HepG2 (cell line): ENCODE measurements at regions not wholly inside any gene's neighbourhood (a gene's known extent, or its start where the extent isn't known, plus 50 kb on each side); places are given as distances from the start of the nearest gene placed in this dataset.

Experiments used
- ARNTL ChIP-seq: sonication (generic); formaldehyde crosslinking; IDR thresholded peaks from 2 replicates; pipeline ENCODE4 v1.4.0; 2020; ENCODE audit warnings: mild to moderate bottlenecking, missing genetic modification reagents
- ASH2L ChIP-seq: fragments of 300-600, 200-600 bp; sonication (generic); IDR thresholded peaks from 2 replicates; pipeline ENCODE4 v1.7.0; 2017; ENCODE audit warnings: low read depth, mild to moderate bottlenecking, moderate library complexity, mixed read lengths, low read length; ENCODE audit not compliant: insufficient read length
- CCDC6 ChIP-seq: sonication (generic); formaldehyde crosslinking; IDR thresholded peaks from 2 replicates; pipeline ENCODE4 v1.8.1; 2022; ENCODE audit warnings: mild to moderate bottlenecking, missing genetic modification reagents, moderate library complexity
- CHD4 ChIP-seq: fragments of 200-600 bp; sonication (generic); IDR thresholded peaks from 2 replicates; pipeline ENCODE4 v1.7.0; 2017; ENCODE audit warnings: mild to moderate bottlenecking, low read length, borderline replicate concordance
- FOXO1 ChIP-seq: sonication (generic); formaldehyde crosslinking; IDR thresholded peaks from 2 replicates; pipeline ENCODE4 v1.4.0; 2020; ENCODE audit warnings: missing genetic modification reagents
- HNRNPK ChIP-seq: fragments of 200-400 bp; formaldehyde crosslinking; IDR thresholded peaks from 2 replicates; pipeline ENCODE4 v1.6.1; 2018; ENCODE audit warnings: low read length, low read depth, moderate library complexity, mild to moderate bottlenecking; ENCODE audit not compliant: poor library complexity, severe bottlenecking
- JUNB ChIP-seq: sonication (generic); formaldehyde crosslinking; IDR thresholded peaks from 2 replicates; pipeline ENCODE4 v1.8.0; 2022; ENCODE audit warnings: missing genetic modification reagents, mild to moderate bottlenecking, borderline replicate concordance
- MTF1 ChIP-seq: sonication (generic); formaldehyde crosslinking; IDR thresholded peaks from 2 replicates; pipeline ENCODE4 v1.5.0; 2020; ENCODE audit warnings: missing genetic modification reagents
- NPAS2 ChIP-seq: sonication (generic); formaldehyde crosslinking; IDR thresholded peaks from 2 replicates; pipeline ENCODE4 v1.8.0; 2022; ENCODE audit warnings: mild to moderate bottlenecking, missing genetic modification reagents, borderline replicate concordance
- NR3C1 ChIP-seq: sonication (generic); formaldehyde crosslinking; IDR thresholded peaks from 2 replicates; pipeline ENCODE4 v1.4.0; 2020; ENCODE audit warnings: missing genetic modification reagents
- RBFOX2 ChIP-seq: fragments of 200-400 bp; formaldehyde crosslinking; IDR thresholded peaks from 2 replicates; pipeline ENCODE4 v1.6.1; 2017; ENCODE audit warnings: low read depth, mild to moderate bottlenecking, low read length
- RXRB ChIP-seq: IDR thresholded peaks from 2 replicates; pipeline ENCODE4 v1.6.1; 2016; ENCODE audit warnings: borderline replicate concordance, missing genetic modification reagents, missing compliant biosample characterization
- SMAD1 ChIP-seq: sonication (generic); formaldehyde crosslinking; IDR thresholded peaks from 2 replicates; pipeline ENCODE4 v1.4.0; 2020; ENCODE audit warnings: missing genetic modification reagents, low read depth, mild to moderate bottlenecking, borderline replicate concordance
- TEAD2 ChIP-seq: sonication (generic); formaldehyde crosslinking; IDR thresholded peaks from 2 replicates; pipeline ENCODE4 v1.9.0; 2021; ENCODE audit warnings: missing genetic modification reagents
- ZBTB21 ChIP-seq: sonication (generic); formaldehyde crosslinking; IDR thresholded peaks from 2 replicates; pipeline ENCODE4 v1.4.0; 2020; ENCODE audit warnings: missing genetic modification reagents
- ZMYM3 ChIP-seq: sonication (generic); formaldehyde crosslinking; IDR thresholded peaks from 2 replicates; pipeline ENCODE4 v1.5.1; 2020; ENCODE audit warnings: mild to moderate bottlenecking, missing genetic modification reagents
- ZNF20 ChIP-seq: sonication (generic); formaldehyde crosslinking; IDR thresholded peaks from 2 replicates; pipeline ENCODE4 v1.4.0; 2020; ENCODE audit warnings: mild to moderate bottlenecking, moderate library complexity, missing genetic modification reagents
- ZNF446 ChIP-seq: sonication (generic); formaldehyde crosslinking; IDR thresholded peaks from 2 replicates; pipeline ENCODE4 v1.5.0; 2020; ENCODE audit warnings: mild to moderate bottlenecking, missing genetic modification reagents
- ZNF616 ChIP-seq: sonication (generic); formaldehyde crosslinking; IDR thresholded peaks from 2 replicates; pipeline ENCODE4 v1.5.0; 2020; ENCODE audit warnings: low read depth, mild to moderate bottlenecking, missing genetic modification reagents
- ZNF746 ChIP-seq: sonication (generic); formaldehyde crosslinking; IDR thresholded peaks from 2 replicates; pipeline ENCODE4 v1.8.0; 2022; ENCODE audit warnings: mild to moderate bottlenecking, missing genetic modification reagents
- ZNF776 ChIP-seq: sonication (generic); formaldehyde crosslinking; IDR thresholded peaks from 2 replicates; pipeline ENCODE4 v1.4.0; 2020; ENCODE audit warnings: mild to moderate bottlenecking, missing genetic modification reagents
- TF ChIP-seq, protein P1 (sequence below): sonication (generic); formaldehyde crosslinking; IDR thresholded peaks from 2 replicates; pipeline ENCODE4 v1.5.1; 2020; ENCODE audit warnings: missing genetic modification reagents, mild to moderate bottlenecking, borderline replicate concordance
- TF ChIP-seq, protein P2 (sequence below): IDR thresholded peaks from 2 replicates; pipeline ENCODE4 v1.4.0; 2020; ENCODE audit warnings: mild to moderate bottlenecking, missing genetic modification reagents
- TF ChIP-seq, protein P3 (sequence below): conservative IDR thresholded peaks from 2 replicates; pipeline ENCODE4 v1.6.1; 2018; ENCODE audit warnings: missing genetic modification reagents

DNA sequence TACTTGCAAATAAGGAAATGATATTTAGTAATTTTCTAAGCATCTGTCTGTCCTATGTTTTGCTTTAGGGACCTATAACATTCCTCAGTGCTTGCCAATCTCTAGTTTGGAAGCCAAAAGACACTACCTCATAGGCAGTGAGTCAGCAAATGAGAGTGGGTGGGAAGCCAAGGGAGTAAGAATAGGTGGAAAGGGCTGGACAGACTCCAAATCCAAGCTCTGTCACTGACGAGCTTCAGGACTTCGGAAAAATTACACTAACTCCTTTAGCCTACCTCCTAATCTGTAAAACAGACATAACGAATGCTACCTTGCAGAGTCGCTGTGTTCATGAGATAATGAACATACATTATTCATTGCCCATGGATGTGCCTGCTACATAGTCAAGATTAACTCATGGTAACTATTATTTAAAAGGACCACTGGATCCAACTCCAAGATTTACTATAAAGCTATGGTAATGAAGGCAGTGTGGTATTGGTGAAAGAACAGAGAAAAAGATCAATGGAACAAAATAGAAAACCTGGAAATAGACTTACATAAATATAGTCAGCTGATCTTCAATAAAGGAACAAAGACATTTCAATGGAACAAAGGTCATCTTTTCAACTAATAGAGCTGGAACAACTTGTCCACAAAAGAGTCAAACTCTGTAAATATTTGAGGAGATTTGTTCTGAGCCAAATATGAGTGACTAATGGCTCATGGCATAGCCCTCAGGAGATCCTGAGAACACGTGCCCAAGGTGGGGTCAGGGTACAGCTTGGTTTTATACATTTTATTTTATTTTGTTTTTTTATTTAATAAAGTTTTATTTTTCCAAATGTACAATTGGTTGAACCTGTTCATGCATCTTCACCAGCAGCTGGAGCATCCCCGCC is 64.1 kb downstream of the FAM50B start (continued):
- TF ChIP-seq, protein P1, sequence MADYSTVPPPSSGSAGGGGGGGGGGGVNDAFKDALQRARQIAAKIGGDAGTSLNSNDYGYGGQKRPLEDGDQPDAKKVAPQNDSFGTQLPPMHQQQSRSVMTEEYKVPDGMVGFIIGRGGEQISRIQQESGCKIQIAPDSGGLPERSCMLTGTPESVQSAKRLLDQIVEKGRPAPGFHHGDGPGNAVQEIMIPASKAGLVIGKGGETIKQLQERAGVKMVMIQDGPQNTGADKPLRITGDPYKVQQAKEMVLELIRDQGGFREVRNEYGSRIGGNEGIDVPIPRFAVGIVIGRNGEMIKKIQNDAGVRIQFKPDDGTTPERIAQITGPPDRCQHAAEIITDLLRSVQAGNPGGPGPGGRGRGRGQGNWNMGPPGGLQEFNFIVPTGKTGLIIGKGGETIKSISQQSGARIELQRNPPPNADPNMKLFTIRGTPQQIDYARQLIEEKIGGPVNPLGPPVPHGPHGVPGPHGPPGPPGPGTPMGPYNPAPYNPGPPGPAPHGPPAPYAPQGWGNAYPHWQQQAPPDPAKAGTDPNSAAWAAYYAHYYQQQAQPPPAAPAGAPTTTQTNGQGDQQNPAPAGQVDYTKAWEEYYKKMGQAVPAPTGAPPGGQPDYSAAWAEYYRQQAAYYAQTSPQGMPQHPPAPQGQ (CRISPR knock-in tag), result no peak
- TF ChIP-seq HNRNPK (no peak), CHD4 (peak; percentile 97; the same call in 1 of the 2 replicates), NPAS2 (no peak), ASH2L (peak; percentile 99), CCDC6 (CRISPR knock-in tag) (no peak), ZNF20 (CRISPR knock-in tag) (no peak), ZBTB21 (CRISPR knock-in tag) (no peak), FOXO1 (CRISPR knock-in tag) (peak; percentile 46; the same call in 1 of the 2 replicates), ZNF616 (CRISPR knock-in tag) (no peak), TEAD2 (no peak), MTF1 (no peak), ARNTL (CRISPR knock-in tag) (peak; percentile 96), ZNF776 (CRISPR knock-in tag) (no peak), ZMYM3 (CRISPR knock-in tag) (no peak), ZNF746 (CRISPR knock-in tag) (no peak), RXRB (CRISPR knock-in tag) (peak; percentile 96), SMAD1 (CRISPR knock-in tag) (no peak), JUNB (CRISPR knock-in tag) (0 out of 2 replicates have a peak, but pooled peaks have one; percentile 32), RBFOX2 (no peak; the same call in 1 of the 2 replicates), ZNF446 (no peak), NR3C1 (CRISPR knock-in tag) (no peak)
- TF ChIP-seq, protein P2, sequence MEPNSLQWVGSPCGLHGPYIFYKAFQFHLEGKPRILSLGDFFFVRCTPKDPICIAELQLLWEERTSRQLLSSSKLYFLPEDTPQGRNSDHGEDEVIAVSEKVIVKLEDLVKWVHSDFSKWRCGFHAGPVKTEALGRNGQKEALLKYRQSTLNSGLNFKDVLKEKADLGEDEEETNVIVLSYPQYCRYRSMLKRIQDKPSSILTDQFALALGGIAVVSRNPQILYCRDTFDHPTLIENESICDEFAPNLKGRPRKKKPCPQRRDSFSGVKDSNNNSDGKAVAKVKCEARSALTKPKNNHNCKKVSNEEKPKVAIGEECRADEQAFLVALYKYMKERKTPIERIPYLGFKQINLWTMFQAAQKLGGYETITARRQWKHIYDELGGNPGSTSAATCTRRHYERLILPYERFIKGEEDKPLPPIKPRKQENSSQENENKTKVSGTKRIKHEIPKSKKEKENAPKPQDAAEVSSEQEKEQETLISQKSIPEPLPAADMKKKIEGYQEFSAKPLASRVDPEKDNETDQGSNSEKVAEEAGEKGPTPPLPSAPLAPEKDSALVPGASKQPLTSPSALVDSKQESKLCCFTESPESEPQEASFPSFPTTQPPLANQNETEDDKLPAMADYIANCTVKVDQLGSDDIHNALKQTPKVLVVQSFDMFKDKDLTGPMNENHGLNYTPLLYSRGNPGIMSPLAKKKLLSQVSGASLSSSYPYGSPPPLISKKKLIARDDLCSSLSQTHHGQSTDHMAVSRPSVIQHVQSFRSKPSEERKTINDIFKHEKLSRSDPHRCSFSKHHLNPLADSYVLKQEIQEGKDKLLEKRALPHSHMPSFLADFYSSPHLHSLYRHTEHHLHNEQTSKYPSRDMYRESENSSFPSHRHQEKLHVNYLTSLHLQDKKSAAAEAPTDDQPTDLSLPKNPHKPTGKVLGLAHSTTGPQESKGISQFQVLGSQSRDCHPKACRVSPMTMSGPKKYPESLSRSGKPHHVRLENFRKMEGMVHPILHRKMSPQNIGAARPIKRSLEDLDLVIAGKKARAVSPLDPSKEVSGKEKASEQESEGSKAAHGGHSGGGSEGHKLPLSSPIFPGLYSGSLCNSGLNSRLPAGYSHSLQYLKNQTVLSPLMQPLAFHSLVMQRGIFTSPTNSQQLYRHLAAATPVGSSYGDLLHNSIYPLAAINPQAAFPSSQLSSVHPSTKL (CRISPR knock-in tag), result peak; percentile 98
- TF ChIP-seq, protein P3, sequence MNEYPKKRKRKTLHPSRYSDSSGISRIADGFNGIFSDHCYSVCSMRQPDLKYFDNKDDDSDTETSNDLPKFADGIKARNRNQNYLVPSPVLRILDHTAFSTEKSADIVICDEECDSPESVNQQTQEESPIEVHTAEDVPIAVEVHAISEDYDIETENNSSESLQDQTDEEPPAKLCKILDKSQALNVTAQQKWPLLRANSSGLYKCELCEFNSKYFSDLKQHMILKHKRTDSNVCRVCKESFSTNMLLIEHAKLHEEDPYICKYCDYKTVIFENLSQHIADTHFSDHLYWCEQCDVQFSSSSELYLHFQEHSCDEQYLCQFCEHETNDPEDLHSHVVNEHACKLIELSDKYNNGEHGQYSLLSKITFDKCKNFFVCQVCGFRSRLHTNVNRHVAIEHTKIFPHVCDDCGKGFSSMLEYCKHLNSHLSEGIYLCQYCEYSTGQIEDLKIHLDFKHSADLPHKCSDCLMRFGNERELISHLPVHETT (CRISPR knock-in tag), result no peak
